ENCODE measurements at regions not wholly inside any gene's neighbourhood (a gene's known extent, or its start where the extent isn't known, plus 50 kb on each side); places are given as distances from the start of the nearest gene placed in this dataset.

DNA sequence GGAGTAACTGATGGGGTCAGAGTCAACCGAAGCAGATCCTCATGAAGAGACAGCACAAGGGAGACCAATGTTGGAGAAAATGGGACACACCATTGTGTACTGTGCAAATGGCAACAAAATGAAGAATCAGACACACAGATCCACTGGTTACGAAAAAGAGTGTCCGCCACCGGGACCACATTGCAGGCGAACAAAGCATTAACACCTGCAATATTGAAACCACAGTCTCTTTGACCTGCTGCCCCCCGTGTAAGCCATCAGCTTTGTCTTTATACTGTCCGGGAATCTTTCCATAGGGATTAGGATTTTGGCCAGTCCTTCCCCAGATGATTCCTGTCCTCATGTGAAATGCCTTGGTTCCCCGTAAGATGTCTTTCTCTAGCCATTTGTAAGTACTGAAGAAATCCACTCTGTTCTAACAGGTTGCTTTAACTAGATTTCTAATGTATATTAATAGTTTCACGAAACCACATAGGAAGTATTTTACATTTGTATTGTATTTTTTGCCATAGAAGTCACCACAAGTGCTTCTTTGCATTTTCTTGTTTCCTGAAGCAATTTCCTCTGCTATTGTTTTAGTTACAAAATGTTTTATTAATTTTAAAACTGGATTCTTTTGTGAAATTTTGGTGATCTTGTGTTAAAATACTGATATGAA is 140.8 kb upstream of the NFE2L3 start:
- DNase-seq, result no peak

DNA sequence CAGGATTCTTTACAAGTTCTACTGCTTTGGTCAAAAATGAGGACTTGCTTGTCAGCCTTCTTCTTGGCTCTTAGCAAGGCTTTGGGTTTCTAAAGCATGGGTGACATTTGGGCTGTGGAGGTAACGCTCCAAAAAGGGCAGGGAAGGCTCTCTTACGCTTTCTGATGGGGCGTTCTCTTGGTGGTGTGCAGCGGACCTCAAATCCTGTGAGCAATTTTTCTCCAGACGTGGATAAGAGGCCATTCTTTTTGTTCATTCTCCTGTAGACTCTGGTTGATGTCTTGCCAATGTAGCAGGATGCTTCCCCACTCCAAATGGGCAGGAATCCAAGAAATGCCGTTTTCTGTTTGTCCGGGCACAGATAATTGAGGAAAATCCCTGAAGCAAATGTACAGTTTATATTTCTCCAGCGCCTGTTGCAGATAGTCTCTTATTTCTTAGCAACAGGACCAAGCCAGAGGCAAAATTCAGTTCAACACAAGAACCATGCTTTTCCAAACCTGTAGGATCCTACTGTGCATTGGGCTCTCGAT is 138.4 kb upstream of the NFE2L3 start:
- DNase-seq, result no peak

DNA sequence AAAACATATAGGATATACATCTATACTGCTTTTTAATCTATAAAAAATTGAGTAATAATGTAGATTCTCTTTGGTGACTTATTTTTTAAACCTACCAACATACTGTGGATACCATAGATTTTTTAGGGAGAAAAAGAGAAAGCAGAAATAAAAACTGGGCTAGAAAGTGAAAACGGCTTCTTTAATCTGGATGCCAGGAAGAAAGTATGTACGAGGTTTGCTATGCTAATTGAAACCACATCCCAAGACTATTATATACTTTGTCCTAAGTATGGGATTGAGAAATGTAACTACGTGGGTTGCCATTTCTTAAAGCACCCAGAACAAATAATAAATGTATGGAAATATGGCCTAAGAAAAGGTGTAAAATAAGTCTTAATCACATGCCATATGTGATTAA is 129.0 kb upstream of the NFE2L3 start:
- no peak for DNase-seq

DNA sequence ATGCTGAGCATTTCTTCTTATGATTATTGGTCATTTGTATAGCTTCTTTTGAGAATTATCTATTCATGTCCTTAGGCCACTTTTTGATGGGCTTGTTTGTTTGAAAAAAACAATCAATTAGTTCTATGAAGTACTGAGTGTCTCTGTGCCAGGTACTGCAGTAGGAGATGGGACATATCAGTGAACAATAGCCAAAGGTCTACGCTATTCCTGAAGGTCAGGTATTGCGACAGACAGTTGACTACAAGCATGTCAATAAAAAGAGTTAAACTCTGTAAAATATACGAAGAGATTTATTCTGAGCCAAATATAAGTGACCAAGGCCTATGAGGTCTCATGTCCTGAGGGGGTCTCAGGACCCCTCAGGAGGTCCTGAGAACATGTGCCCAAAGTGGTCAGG is 122.1 kb upstream of the NFE2L3 start:
- DNase-seq, result no peak

DNA sequence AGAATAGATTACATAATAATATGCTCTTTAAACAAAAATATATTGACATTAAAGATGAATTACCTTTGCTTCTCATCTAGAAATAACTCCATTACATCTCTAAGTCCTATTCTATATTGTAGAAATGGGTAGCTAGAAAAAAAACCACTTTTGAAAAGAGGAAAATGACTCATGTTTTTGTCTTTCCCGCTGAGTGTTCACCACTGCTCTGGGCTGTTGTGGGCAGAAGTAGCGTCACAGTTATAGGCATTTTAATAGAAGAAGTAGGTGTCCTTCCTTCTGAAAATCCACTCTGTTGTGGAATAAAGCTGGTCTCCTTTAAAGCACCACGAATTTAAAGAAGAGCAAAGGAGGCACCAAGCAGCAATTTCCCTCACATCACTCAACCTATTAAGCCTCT is 117.6 kb upstream of the NFE2L3 start:
- DNase-seq, result no peak

DNA sequence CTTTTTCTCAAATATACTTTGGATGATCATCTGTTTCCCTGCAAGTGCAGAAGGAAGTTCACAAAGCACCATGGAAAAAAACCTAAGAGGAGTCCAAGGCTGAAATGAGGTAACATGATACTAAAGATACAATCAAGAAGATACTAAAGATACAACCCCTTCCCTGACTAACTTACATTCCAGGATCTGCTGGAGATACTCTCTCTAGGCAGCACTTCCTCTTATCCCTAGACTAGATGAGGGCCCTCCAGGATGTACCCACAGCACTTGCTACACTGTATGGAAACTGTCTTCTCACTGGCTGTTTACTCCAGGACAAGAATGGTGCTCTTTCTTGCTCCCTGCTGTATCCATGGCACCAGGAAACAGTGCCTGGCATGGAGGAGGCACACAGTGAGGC is 116.4 kb upstream of the NFE2L3 start:
- DNase-seq, result no peak

DNA sequence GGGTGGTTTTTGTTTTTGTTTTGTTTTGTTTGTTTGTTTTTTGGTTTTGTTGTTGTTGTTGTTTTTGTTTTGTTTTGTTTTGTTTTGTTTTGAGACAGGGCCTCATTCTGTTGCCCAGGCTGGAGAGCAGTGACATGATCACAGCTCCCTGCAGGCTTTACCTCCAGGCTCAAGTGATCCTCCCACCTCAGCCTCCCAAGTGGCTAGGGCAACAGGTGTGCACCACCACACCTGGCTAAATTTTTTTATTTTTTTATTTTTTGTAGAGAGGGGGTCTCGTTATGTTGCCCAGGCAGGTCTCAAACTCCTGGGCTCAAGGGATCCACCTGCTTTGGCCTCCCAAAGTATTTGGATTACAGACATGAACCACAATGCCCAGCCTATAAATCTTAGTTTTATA is 115.9 kb upstream of the NFE2L3 start:
- no peak for DNase-seq

DNA sequence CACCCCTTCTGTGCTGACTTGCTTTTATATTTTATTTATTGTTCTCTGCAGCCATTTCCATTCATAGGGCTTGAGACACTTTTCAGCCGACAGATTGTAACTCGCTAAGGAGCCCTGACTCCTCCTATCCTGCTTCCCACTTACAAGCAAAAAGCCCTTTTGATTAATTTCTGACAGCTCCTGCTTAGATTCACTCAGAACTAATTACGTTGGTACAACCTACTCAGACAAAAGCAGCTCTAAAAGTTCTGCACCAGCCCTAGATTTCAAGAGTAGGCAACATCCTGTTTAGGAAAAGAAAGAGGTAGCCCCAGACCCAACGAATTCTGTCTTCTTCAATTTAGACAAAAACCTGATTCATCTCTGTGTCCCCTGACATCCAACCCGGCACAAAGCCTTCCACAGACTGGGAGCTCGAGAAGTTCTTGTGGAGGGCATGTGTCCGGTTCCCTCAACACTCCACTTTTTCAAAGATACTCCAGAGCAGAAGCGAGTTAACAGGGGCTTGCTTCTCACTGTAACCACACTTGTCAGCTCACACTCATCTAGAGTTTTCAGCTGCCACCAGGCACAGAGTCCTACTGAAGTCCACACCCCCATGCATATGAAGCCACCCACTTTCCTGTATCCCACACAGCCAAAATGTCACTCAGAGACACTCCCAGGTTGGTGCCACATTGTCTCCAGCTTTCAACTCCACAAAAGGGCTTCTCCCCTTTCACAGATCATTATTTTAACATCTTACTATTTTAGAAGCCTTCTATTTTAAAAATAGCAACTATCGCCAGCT is 113.6 kb upstream of the NFE2L3 start:
- DNase-seq, result no peak

DNA sequence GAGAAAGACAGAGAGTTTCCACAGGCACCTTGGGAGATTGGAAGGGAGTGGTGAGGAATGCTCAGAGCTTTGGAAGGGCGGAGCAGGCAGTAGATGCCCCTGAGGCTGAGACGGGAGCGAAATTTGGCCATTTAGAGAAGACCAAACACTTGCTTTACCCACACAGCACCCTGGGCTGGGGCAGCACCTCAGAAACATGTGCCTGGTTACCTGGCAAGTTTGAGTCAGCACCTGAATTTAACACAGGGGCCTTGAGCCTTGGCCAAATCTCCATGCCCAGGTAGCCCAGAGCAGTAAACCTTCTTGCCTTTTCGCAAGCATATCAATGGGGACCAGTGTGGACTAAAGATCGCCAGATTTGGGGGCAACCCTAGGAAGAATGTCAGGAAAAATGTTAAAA is 111.9 kb upstream of the NFE2L3 start:
- no peak for DNase-seq

DNA sequence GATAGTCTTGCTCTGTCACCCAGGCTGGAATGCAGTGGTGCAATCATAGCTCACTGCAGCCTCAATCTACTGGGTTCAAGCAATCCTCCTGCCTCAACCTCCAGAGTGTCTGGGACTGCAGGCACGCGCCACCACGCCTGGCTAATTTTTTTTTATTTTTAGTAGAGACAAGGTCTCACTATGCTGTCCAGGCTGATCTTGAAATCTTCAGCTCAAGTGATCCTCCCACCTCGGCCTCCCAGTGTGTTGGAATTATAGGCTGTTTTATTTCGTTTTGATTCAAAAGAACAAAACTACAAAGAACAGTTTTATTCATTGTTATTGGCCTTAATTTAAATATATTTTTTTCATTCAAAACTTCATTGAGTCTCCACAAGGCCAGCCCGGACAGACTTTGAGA is 109.8 kb upstream of the NFE2L3 start:
- DNase-seq, result no peak

DNA sequence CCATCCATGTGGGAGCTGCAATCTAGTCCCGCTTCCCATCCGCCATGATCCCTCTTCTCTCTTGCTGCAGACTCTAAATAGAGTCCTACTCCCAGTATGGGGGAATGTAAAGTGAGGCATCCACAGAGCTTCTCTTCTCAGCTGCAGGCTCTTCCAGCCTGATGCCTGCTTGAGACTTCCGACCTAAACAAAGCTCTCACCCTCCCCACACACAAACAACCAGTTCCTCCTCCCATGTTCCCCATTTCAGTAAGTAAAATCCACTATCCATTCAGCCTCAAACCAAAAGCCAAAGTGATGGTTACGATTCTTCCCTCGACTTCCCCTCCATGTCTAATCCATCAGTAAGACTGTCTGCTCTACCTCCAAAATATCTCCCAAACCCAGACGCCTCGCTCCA is 108.2 kb upstream of the NFE2L3 start:
- no peak for DNase-seq

DNA sequence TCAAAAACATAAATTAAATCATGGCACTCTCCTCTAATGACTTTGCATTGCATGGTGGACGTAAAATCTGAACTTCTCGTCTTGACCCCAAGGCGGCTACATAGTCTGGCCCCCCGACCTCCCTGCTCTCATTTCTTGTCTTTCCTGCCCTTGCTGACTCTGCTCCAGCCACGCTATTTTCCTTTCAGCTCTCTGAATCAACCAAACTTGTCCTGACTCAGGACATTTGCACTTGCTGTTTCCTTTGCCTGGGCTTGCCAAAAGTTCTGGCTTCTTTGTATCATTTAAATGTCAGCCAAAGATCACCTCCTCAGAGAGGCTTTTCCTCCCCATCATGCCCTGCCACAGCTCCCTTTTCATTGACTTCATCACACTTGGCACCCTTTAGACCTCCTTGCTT is 107.7 kb upstream of the NFE2L3 start:
- DNase-seq, result no peak

DNA sequence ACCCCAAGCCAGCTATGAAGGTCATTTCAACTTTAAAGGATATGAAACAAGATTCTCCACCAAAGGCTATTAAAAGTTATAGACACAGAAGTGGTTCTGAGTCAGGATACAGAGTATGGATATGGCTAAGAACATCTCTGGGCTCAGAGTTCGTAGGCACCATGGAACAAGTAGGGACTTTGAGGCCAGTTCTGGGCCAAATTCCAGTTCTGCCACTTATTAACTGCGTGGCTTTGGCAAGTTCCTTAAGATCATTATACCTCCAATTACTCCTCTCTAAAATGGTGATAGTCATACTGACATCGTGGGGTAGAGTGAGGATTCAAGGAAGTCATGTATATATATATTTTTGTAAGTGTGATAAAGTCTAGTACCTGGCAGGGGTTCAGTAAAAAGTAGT is 105.8 kb upstream of the NFE2L3 start:
- DNase-seq, result no peak

DNA sequence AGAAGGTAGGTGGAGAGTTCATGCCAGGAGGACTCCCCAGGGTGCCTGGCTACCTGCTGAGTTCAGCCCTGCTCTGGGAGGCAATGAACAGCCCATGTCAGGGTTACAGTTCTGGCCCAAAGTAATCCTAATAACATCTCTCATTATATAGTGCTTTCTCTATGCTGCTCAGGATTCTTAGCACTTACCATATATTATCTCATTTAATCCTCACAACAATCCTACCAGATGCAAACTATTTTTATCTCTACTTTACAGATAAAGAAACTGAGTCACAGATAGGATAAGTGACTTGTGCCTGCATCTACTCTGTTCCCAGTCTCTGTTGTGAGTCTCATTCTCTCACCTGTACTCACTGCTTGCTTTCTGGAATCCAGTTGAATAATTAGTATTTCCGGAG is 105.1 kb upstream of the NFE2L3 start:
- no peak for DNase-seq

DNA sequence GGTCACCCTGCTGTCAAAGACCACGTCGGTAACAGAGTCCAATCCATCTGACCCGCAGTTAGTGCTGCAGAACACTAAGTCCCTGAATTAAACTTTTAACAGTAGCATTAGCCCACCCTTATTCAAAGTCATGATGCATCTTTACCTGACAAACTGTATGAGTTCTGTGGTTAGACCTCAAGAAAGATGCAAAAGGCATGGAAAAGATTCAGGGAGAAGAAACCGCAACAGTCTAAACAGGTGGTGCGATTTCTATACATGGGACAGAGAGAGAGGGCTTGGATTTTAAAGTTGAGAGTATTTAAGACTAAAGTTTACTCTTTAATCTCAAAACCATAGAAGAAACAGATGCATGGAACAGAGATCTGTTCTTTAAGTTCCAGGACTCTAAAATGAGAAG is 103.3 kb upstream of the NFE2L3 start:
- no peak for DNase-seq

DNA sequence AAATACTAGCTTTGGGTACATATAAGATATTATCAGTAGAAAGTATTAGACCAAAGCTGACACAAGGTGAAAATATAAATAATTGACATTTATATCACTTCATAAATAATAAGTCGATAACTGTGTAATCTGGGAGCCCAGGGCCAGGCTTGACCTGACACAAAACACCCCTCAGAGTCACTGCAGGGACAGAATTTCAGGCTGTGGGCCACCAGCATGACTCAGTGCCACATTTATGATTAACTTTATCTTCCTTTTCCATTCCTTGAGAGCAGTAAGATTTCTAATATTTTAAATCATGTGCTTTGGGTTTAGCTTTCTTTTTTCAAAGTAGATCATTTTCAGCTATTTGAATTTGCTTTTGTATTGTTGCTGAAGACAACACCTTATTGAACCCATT is 102.9 kb upstream of the NFE2L3 start:
- DNase-seq, result no peak

DNA sequence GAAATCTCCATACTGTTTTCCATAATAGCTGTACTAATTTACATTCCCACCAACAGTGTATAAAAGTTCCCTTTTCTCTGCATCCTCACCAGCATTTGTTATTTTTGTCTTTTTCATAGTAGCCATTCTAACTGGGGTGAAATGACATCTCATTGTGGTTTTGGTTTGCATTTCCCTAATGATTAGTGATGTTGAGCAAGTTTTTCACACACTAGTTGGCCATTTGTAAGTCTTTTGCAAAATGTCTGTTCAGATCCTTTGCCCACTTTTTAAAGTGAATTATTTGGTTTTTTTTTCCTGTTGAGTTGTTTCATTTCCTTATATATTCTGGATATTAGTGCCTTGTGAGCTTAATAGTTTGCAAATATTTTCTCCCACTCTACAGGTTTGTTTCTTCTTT is 101.0 kb upstream of the NFE2L3 start:
- DNase-seq, result no peak

DNA sequence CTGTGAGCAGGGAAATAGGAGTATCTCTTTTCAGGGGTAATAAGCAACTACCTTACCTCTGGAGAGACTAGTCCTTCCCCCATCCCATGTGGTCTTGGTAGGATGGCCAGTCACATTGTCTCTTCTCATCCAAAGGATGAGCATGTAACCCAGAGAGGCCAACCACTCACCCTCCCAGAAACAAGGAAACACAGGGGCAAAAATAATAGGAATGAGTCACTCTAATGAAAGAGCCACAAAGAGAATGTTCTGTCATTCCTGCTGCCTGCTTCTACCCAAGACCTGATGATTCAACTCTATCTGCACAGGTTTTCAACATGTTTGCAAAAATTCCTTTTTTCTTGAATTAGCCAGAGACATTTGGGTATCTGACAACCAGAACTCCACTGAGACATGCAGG is 99.3 kb upstream of the NFE2L3 start:
- DNase-seq, result no peak

DNA sequence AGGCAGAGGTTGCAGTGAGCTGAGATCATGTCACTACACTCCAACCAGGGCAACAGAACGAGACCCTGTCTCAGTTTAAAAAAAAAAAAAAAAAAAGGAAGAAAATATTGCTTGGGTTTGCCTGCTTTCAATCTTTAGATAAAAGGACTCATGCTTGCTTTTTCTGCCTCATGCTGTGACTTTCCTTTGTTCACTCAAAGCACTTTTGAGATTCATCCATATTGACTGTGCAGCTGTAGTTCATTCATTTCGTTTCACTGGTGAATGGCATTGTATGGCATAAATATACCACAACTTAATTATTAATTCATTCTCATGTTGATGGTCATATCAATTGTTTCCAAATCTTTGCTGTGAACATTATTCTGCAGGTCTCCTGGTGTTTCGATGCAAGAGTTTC is 97.6 kb upstream of the NFE2L3 start:
- no peak for DNase-seq

DNA sequence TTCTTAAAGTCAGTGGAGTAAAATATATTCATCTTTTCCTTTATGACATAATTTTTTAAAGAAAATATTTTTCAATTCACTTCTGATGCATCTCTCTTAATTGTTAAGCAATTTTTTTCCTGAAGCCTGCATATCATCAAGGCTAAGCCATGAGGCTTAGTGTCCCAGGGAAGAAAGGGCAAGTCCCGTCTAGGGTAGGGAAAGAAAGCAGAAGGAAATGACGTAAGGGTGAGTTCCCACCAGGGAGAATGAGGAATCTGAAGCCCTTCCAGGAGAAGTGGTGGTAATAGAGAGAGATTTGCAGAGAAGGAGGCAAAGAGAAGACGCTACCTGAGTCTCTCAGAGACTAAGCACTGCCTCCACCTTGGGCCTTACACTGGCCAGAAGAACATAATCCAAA is 96.8 kb upstream of the NFE2L3 start:
- no peak for DNase-seq

DNA sequence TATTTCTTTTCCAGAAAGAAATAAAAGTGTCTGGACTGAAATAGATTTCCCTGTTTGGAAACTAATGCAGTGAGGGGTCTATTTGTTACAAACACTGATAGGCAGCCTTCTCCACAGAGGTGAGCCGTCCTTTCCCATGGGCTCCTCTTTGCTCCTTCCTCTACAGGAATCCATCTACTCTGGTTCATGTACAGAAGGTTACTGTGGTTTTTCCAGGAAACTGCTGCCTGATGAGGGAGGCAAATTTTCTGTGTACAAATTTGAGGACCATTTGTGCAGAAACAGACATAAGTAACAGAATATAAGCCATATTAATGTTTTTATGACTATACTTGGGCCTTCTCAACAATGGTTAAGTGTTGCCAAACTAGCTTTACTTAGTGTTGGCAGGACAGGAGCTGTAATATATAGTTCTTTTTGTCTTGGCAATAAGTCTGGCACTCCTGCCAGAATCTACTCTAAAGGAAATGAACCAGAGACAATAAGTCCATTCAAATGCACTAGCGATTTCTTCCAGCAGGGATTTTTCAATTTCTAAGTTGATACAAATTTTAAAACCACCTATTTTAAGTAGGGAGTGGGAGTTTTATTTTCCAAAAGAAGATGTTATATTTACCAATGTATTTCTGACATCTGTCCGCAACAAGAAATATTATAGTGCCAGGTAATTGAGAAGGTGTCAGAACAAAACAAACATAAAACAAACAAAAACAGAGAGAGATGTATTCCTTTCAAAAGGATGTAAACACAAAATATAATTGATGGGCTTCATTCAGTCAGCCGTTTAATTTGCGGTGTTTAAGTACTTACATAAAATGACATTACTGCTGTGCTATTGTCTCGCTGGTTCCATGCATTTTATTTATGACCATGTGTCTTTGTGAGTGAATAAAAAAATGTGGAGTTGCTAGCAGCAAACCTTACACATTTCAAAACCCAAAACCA is 91.0 kb upstream of the NFE2L3 start:
- peak; percentile 49 for DNase-seq

DNA sequence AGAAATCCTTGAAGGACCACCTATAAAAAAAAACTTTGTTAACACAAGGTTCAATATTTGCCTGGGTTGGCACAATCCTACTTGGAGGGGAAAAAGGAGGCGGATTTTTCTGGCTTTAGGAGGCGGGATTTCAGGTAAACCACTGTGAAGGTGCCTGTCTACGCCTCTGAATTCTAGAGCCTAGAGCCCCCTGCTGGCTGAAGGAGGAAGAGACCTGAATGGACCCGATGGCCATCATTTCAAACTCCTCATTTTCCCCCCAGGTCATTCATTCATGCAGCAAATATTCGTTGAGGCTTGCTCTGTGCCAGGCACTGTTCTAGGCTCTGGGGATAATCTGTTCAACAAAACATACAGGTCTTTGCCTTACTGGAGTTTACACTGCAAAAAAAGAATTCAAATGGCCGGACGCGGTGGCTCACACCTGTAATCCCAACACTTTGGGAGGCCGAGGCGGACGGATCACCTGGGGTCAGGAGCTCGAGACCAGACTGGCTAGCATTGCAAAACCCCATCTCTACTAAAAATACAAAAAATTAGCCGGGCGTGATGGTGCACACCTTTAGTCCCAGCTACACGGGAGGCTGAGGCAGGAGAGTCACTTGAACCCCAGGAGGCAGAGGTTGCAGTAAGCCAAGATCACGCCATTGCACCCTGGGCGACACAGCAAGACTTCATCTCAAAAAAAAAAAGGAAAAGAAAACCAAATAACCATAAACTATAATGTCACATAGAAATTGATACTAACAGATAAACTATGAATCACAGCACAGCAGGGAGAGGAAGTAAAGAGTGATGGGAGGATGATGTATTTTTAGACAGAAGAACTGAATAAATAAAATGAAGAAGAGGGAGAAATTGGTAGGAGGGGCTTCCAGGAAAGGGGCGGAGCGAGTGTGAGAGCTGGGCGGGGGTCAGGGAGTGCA is 90.1 kb upstream of the NFE2L3 start:
- peak; percentile 68 for DNase-seq

Measured in NCI-H774 (cell line).